VCaP (cell line): ENCODE measurements at regions not wholly inside any gene's neighbourhood (a gene's known extent, or its start where the extent isn't known, plus 50 kb on each side); places are given as distances from the start of the nearest gene placed in this dataset.

ENCODE experiments used
- H3K27ac ChIP-seq: fragments of 450-650 bp; 2 replicates; pipeline ENCODE4 v1.5.1; 2017
- TF ChIP-seq, protein P1 (sequence below): fragments of 450-650 bp; conservative IDR thresholded peaks from 2 replicates; pipeline ENCODE4 v1.5.1; 2017; ENCODE audit warnings: mild to moderate bottlenecking, moderate library complexity

DNA sequence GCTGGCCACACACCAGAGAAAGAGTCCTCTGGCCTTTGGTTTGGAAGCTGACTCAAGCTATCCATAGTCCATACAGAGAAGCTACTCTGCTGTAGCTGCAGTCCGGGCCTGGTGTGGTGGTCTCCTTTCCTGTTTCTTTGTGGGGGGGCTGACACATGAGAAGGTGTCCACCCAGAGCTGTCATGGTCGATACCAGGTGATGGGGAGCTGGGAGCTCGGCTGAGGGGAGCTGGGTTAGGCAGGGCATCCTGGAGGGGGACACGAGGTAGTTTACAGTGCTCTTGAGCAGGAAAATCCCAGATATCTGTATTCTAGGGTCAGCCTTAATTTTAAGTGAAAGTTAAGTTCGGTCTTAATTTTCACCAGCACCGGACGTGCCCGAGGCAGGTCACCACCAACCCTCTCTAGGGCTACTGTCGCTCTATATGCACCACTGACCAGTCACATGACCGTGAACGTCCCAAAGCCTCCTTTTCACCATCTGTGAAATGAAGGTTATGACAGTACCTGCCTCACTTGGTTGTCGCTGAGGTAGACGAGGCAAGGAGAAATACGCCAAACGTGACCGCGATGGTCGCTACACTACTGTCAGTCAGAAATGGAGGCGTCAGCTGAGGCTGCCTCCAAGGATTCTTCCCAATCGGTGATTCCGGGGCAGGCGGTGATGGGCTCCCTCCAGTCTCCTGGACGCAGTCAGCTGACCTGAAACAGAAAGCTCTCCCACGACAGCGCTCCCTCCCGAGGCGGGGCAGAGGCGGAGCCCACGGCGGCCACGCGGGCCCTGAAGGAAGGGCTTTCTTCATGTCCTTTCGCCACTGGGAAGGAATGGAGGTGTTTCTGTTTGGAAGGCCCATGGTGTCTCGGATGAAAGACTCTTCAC lies 69.4 kb upstream of the SHH start:
- TF ChIP-seq, protein P1, sequence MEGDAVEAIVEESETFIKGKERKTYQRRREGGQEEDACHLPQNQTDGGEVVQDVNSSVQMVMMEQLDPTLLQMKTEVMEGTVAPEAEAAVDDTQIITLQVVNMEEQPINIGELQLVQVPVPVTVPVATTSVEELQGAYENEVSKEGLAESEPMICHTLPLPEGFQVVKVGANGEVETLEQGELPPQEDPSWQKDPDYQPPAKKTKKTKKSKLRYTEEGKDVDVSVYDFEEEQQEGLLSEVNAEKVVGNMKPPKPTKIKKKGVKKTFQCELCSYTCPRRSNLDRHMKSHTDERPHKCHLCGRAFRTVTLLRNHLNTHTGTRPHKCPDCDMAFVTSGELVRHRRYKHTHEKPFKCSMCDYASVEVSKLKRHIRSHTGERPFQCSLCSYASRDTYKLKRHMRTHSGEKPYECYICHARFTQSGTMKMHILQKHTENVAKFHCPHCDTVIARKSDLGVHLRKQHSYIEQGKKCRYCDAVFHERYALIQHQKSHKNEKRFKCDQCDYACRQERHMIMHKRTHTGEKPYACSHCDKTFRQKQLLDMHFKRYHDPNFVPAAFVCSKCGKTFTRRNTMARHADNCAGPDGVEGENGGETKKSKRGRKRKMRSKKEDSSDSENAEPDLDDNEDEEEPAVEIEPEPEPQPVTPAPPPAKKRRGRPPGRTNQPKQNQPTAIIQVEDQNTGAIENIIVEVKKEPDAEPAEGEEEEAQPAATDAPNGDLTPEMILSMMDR, result no peak
- H3K27ac ChIP-seq, result no peak overlapping the region

DNA sequence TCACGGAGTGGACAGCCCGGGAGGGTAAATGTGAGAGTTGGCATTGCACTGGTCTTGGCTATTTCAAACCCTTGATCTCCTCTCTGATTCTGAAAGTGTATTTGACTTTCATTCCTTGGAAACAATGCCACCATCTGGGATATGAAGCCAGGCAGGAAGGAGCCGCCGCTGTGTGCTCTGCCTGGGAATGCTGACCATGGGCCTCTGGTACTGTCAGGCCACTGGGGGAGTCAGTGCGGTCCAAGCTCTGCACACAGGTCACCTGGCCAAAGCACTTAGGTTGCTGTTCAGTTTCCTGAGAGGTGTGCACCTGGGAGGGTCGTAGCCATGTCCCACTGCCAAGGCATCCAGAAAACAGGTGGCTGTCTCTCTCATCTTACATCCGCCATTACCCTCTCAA lies 68.5 kb upstream of the SHH start:
- TF ChIP-seq, protein P1, result no peak
- no peak overlapping the region for H3K27ac ChIP-seq

DNA sequence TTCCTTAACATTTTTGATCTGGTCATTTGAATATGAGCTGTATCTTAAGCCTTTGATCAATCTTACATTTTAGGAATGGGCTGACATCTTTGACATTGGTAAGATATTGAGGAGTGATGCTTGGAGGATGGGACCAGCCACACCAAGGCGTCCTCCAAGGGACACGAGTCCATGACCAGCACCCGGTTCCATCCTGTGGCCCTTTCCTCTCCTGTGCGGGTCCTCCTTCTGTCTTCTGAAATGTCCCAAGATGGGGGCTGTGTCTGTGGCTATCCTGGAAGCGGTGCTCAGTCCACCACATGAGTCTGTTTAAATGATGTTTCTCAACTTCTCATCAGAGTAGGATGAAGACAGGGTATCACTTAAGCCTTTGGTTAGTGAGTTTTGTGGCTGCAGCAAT lies 67.3 kb upstream of the SHH start:
- TF ChIP-seq, protein P1, result no peak
- no peak overlapping the region for H3K27ac ChIP-seq

DNA sequence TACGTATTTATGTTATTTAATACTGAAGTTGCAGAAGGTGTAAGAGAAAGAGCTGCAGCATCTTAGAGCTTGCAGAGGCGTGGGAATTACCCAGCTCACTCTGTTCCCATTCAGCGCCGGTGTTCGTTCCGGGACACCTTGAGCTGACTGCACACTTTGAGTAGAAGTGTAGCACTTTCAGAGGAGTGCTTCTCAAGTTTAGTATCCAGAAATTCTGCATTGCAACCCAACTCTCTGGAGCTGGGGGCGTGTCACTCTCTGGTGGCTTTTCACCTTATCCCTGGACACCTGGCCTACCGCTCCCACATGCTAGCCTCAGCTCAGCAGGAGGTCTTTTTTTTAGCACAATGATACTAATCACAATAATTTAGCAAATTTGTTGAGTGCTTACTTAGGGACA lies 66.4 kb upstream of the SHH start:
- TF ChIP-seq, protein P1, result no peak
- H3K27ac ChIP-seq, result no peak overlapping the region

DNA sequence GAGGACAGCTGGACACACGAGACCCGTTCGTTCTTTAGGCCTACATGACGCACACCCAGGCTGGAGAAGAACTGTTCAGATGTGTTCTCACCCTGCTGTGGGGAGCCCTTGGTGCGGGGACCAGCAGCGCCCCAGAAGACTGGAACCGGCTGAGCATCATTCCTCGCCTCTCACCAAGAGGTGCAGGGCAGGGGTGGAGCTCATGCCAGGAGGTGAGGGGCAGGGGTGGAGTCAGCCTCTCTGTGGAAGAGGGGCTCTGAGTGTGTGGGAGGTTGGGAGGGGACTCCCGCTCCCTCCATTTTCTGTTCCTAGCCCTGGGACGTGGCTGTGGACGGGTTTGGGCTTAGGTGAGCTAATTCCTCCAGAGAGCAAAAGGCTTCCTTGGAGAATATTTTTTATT lies 66.0 kb upstream of the SHH start:
- H3K27ac ChIP-seq, result no peak overlapping the region
- TF ChIP-seq, protein P1, result no peak

DNA sequence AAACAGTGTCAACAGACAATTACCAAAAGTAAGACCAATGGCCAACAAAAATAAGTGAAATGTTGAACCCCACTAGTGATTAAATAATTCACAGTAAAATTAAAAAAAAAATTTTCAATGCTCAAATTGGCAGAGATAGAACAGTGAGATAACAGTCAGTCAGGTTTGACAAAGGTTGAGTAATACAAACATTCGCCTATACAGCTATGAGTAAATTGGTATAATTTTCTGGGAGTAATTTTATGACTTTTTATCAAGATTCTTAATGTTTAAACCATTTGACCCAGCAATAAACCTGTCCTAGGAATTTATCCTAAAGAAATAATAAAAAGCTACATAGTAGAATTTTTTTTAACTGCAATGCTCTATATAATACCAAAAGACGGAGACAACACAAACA lies 64.9 kb upstream of the SHH start:
- no peak overlapping the region for H3K27ac ChIP-seq
- TF ChIP-seq, protein P1, result no peak

DNA sequence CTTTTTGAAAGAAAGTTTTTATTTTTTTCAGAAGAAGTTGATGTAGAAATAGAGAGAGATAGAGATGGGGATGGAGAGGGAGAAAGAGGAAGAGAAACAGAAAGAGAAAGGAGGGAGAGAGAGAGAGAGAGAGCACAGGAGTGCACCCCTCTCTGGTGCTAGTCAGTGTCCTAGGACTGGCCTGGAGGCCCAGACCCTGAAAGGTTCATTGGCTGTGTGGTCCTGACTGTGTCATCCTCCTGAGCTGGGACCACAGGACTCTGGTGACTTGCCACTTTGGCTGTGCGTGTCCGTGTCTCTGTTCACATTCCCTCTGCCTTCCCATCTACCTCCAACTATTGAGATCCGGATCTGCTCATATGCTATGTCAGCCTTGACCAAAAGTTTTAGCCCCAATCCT lies 62.1 kb upstream of the SHH start:
- H3K27ac ChIP-seq, result no peak overlapping the region
- TF ChIP-seq, protein P1, result no peak
